ENCODE measurements at regions not wholly inside any gene's neighbourhood (a gene's known extent, or its start where the extent isn't known, plus 50 kb on each side); places are given as distances from the start of the nearest gene placed in this dataset.

- H3K27ac ChIP-seq = peak overlapping the region; percentile 71 to 98 (median 87)
- H3K9me3 ChIP-seq = no peaks in the 10 kb centered on the region
- no peaks in the 10 kb centered on the region for H3K36me3 ChIP-seq
- no peaks in the 10 kb centered on the region for H3K27me3 ChIP-seq
- ATAC-seq (ENCODE audit: low FRiP score in 2 of 2) = peak; percentile 58 to 77
- peaks cover 69 to 85% (median 80%) of the 10 kb centered on the region in 4 donors for H3K4me1 ChIP-seq
- DNase-seq = peak in 1 of 2 donors; percentile 87
- WGBS, 2 donors = 35 to 47% methylated on average over 6 to 8 of the region's 8 CpGs
- no peak overlapping the region for H3K4me3 ChIP-seq
- peak; percentile 23 to 38 for TF ChIP-seq POLR2AphosphoS5 (IDR thresholded peaks at IDR 0.05)
- TF ChIP-seq CTCF (IDR thresholded peaks at IDR 0.05) = no peak
- TF ChIP-seq POLR2A (IDR thresholded peaks at IDR 0.05) = peak in 1 of 4 donors; percentile 41
These were observed 50.5 kb upstream of the PNMA1 start for GRCh38 chr14:73764406-73765280.

Data from upper lobe of left lung (tissue), 6 donors.